ENCODE measurements at regions not wholly inside any gene's neighbourhood (a gene's known extent, or its start where the extent isn't known, plus 50 kb on each side); places are given as distances from the start of the nearest gene placed in this dataset.

GRCh38 chr2:35081001-35081621 lies 1274.5 kb upstream of the CRIM1 start:
- H3K4me3 ChIP-seq (replicated peaks; ENCODE audit: low read depth, low read length): no peak overlapping the region
- DNase-seq (ENCODE audit: extremely low read depth, low read depth): no peak
- TF ChIP-seq CTCF (IDR thresholded peaks at IDR 0.05; ENCODE audit: low read depth, low read length, missing control alignments): no peak

GRCh38 chr2:35080231-35080910 lies 1275.2 kb upstream of the CRIM1 start:
- H3K4me3 ChIP-seq (replicated peaks; ENCODE audit: low read depth, low read length): no peak overlapping the region
- no peak for TF ChIP-seq CTCF (IDR thresholded peaks at IDR 0.05; ENCODE audit: low read depth, low read length, missing control alignments)
- DNase-seq (ENCODE audit: extremely low read depth, low read depth): no peak

GRCh38 chr2:35067420-35067819 lies 1288.2 kb upstream of the CRIM1 start:
- TF ChIP-seq CTCF (IDR thresholded peaks at IDR 0.05; ENCODE audit: low read depth, low read length, missing control alignments): no peak
- H3K4me3 ChIP-seq (replicated peaks; ENCODE audit: low read depth, low read length): no peak overlapping the region
- DNase-seq (ENCODE audit: extremely low read depth, low read depth): no peak

GRCh38 chr2:35063836-35064235 lies 1291.7 kb upstream of the CRIM1 start:
- no peak for DNase-seq (ENCODE audit: extremely low read depth, low read depth)
- H3K4me3 ChIP-seq (replicated peaks; ENCODE audit: low read depth, low read length): no peak overlapping the region
- no peak for TF ChIP-seq CTCF (IDR thresholded peaks at IDR 0.05; ENCODE audit: low read depth, low read length, missing control alignments)

GRCh38 chr2:35035883-35036282 lies 1319.7 kb upstream of the CRIM1 start:
- DNase-seq (ENCODE audit: extremely low read depth, low read depth): no peak
- no peak overlapping the region for H3K4me3 ChIP-seq (replicated peaks; ENCODE audit: low read depth, low read length)
- TF ChIP-seq CTCF (IDR thresholded peaks at IDR 0.05; ENCODE audit: low read depth, low read length, missing control alignments): no peak

- H3K4me3 ChIP-seq (replicated peaks; ENCODE audit: low read depth, low read length): no peak overlapping the region
- no peak for TF ChIP-seq CTCF (IDR thresholded peaks at IDR 0.05; ENCODE audit: low read depth, low read length, missing control alignments)
- DNase-seq (ENCODE audit: extremely low read depth, low read depth): no peak
These were observed 1321.8 kb upstream of the CRIM1 start for GRCh38 chr2:35033748-35034147.

Measured in HFF-Myc (cell line).